Muscle layer of colon (tissue), 2 donors: ENCODE measurements at regions not wholly inside any gene's neighbourhood (a gene's known extent, or its start where the extent isn't known, plus 50 kb on each side); places are given as distances from the start of the nearest gene placed in this dataset.

ENCODE experiments used
- H3K27ac ChIP-seq: one replicate; pipeline ENCODE4 v1.7.0; 2013; ENCODE audit warnings: low read depth, mild to moderate bottlenecking, low read length, moderate library complexity
- H3K27me3 ChIP-seq, 2 donors: one replicate each; pipeline ENCODE4 v1.7.0; 2013; ENCODE audit warnings: low read length in 2 of 2, mild to moderate bottlenecking in 2 of 2; ENCODE audit not compliant: insufficient read depth in 2 of 2, control insufficient read depth in 1 of 2
- H3K36me3 ChIP-seq: one replicate; pipeline ENCODE4 v1.7.0; 2013; ENCODE audit warnings: mild to moderate bottlenecking, low read length; ENCODE audit not compliant: insufficient read depth
- H3K4me1 ChIP-seq: one replicate; pipeline ENCODE4 v1.7.0; 2013; ENCODE audit warnings: mild to moderate bottlenecking, low read length; ENCODE audit not compliant: insufficient read depth
- H3K4me3 ChIP-seq, 2 donors: one replicate each; pipeline ENCODE4 v1.7.0; 2013; ENCODE audit warnings: low read length in 2 of 2, low read depth in 1 of 2, mild to moderate bottlenecking in 1 of 2, moderate library complexity in 1 of 2
- H3K9ac ChIP-seq: one replicate; pipeline ENCODE4 v1.7.0; 2013; ENCODE audit warnings: low read length
- H3K9me3 ChIP-seq: one replicate; pipeline ENCODE4 v1.7.0; 2013; ENCODE audit warnings: mild to moderate bottlenecking, low read length
- donor health status: abdominal sarcoma.
- donor health status: Adenocarcinoma of cecum.

DNA sequence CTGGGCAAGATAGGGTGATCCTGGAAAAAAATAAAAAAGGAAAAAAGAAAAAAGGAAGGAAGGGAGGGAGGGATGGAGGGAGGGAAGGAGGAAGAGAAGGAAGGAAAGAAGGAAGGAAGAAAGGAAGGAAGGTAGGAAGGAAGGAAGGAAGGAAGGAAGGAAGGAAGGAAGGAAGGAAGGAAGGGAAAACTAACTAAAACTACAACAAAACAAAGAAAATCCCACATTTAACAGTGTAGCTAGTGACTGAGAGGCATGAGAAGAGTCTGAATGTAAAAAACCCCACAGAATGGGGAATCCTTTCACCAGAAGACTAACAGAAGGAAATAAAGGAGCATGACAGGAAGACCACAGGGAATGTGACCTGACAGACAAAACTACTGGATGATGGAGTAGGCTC lies 345.7 kb downstream of the NOVA1 start:
- H3K9ac ChIP-seq: no peak overlapping the region
- no peak overlapping the region for H3K27ac ChIP-seq
- H3K36me3 ChIP-seq: no peaks in the 10 kb centered on the region
- H3K9me3 ChIP-seq: no peaks in the 10 kb centered on the region
- no peaks in the 10 kb centered on the region for H3K27me3 ChIP-seq
- H3K4me1 ChIP-seq: no peaks in the 10 kb centered on the region
- no peak overlapping the region for H3K4me3 ChIP-seq

GRCh38 chr14:26233118-26233517 lies 364.7 kb downstream of the NOVA1 start:
- no peak overlapping the region for H3K9ac ChIP-seq
- H3K9me3 ChIP-seq: no peaks in the 10 kb centered on the region
- H3K4me3 ChIP-seq: no peak overlapping the region
- H3K36me3 ChIP-seq: no peaks in the 10 kb centered on the region
- H3K27ac ChIP-seq: no peak overlapping the region
- no peaks in the 10 kb centered on the region for H3K27me3 ChIP-seq
- H3K4me1 ChIP-seq: no peaks in the 10 kb centered on the region

GRCh38 chr14:26218861-26219260 lies 379.0 kb downstream of the NOVA1 start:
- Histone ChIP-seq H3K27ac (no peak overlapping the region), H3K9ac (no peak overlapping the region), H3K4me3 (no peak overlapping the region), H3K36me3 (no peaks in the 10 kb centered on the region), H3K27me3 (no peaks in the 10 kb centered on the region), H3K4me1 (no peaks in the 10 kb centered on the region), H3K9me3 (no peaks in the 10 kb centered on the region)

- no peak overlapping the region for H3K27ac ChIP-seq
- no peak overlapping the region for H3K9ac ChIP-seq
- no peaks in the 10 kb centered on the region for H3K9me3 ChIP-seq
Observed at GRCh38 chr14:26217778-26218177, 380.1 kb downstream of the NOVA1 start.

GRCh38 chr14:26216786-26217185 lies 381.0 kb downstream of the NOVA1 start:
- H3K9me3 ChIP-seq: no peaks in the 10 kb centered on the region
- H3K27ac ChIP-seq: no peak overlapping the region
- no peaks in the 10 kb centered on the region for H3K4me1 ChIP-seq
- H3K27me3 ChIP-seq: no peaks in the 10 kb centered on the region
- H3K36me3 ChIP-seq: no peaks in the 10 kb centered on the region
- H3K9ac ChIP-seq: no peak overlapping the region
- H3K4me3 ChIP-seq: no peak overlapping the region

More at GRCh38 chr14:26217778-26218177, 380.1 kb downstream of the NOVA1 start:
- H3K36me3 ChIP-seq: no peaks in the 10 kb centered on the region
- no peak overlapping the region for H3K4me3 ChIP-seq
- H3K4me1 ChIP-seq: no peaks in the 10 kb centered on the region
- H3K27me3 ChIP-seq: no peaks in the 10 kb centered on the region

- no peak overlapping the region for H3K9ac ChIP-seq
- no peaks in the 10 kb centered on the region for H3K27me3 ChIP-seq
- H3K9me3 ChIP-seq: no peaks in the 10 kb centered on the region
- H3K4me3 ChIP-seq: no peak overlapping the region
- H3K36me3 ChIP-seq: no peaks in the 10 kb centered on the region
- no peak overlapping the region for H3K27ac ChIP-seq
- H3K4me1 ChIP-seq: no peaks in the 10 kb centered on the region
Observed at GRCh38 chr14:26213846-26214575, 383.8 kb downstream of the NOVA1 start.

GRCh38 chr14:26209699-26210098 lies 388.1 kb downstream of the NOVA1 start:
- no peak overlapping the region for H3K4me3 ChIP-seq
- no peak overlapping the region for H3K27ac ChIP-seq
- no peaks in the 10 kb centered on the region for H3K27me3 ChIP-seq
- peaks cover 5% of the 10 kb centered on the region for H3K4me1 ChIP-seq
- H3K9ac ChIP-seq: no peak overlapping the region
- no peaks in the 10 kb centered on the region for H3K36me3 ChIP-seq
- no peaks in the 10 kb centered on the region for H3K9me3 ChIP-seq

GRCh38 chr14:26206640-26207039 lies 391.2 kb downstream of the NOVA1 start:
- no peaks in the 10 kb centered on the region for H3K27me3 ChIP-seq
- no peak overlapping the region for H3K27ac ChIP-seq
- H3K4me3 ChIP-seq: no peak overlapping the region
- peaks cover 5% of the 10 kb centered on the region for H3K4me1 ChIP-seq
- H3K9ac ChIP-seq: no peak overlapping the region
- H3K36me3 ChIP-seq: no peaks in the 10 kb centered on the region
- no peaks in the 10 kb centered on the region for H3K9me3 ChIP-seq

GRCh38 chr14:26204728-26205479 lies 392.9 kb downstream of the NOVA1 start:
- Histone ChIP-seq H3K27ac (peak overlapping the region; percentile 9), H3K27me3 (no peaks in the 10 kb centered on the region), H3K9me3 (no peaks in the 10 kb centered on the region), H3K9ac (peak overlapping the region; percentile 1), H3K36me3 (no peaks in the 10 kb centered on the region), H3K4me3 (peak overlapping the region; percentile 33 to 49), H3K4me1 (peaks cover 5% of the 10 kb centered on the region)

- H3K9ac ChIP-seq: no peak overlapping the region
- H3K36me3 ChIP-seq: no peaks in the 10 kb centered on the region
- peaks cover 5% of the 10 kb centered on the region for H3K4me1 ChIP-seq
- no peak overlapping the region for H3K27ac ChIP-seq
- H3K4me3 ChIP-seq: peak overlapping the region in 1 of 2 donors; percentile 49
- no peaks in the 10 kb centered on the region for H3K9me3 ChIP-seq
- no peaks in the 10 kb centered on the region for H3K27me3 ChIP-seq
Observed at GRCh38 chr14:26204366-26204727, 393.5 kb downstream of the NOVA1 start.

DNA sequence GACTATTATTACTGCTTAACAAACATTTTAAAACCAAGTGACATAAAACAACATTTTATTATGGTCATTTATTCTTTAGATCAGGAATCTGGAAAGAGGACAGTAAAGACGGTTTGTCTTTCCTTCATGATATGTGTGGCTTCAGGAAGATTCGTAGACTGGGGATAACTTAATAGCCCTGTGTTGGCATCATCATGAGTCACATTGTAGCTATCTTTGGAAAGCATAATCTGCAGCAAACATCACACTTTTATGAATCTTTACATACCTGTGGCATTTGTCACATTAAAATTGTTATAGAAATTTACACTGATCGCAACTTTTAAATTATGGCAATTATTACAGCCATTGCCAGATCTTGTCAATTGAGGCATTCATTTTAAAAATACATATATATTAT lies 397.1 kb downstream of the NOVA1 start:
- Histone ChIP-seq H3K27me3 (no peaks in the 10 kb centered on the region), H3K27ac (no peak overlapping the region), H3K4me3 (no peak overlapping the region), H3K9me3 (no peaks in the 10 kb centered on the region), H3K9ac (no peak overlapping the region), H3K4me1 (peaks cover 5% of the 10 kb centered on the region), H3K36me3 (no peaks in the 10 kb centered on the region)
